ENCODE measurements at regions not wholly inside any gene's neighbourhood (a gene's known extent, or its start where the extent isn't known, plus 50 kb on each side); places are given as distances from the start of the nearest gene placed in this dataset.

DNA sequence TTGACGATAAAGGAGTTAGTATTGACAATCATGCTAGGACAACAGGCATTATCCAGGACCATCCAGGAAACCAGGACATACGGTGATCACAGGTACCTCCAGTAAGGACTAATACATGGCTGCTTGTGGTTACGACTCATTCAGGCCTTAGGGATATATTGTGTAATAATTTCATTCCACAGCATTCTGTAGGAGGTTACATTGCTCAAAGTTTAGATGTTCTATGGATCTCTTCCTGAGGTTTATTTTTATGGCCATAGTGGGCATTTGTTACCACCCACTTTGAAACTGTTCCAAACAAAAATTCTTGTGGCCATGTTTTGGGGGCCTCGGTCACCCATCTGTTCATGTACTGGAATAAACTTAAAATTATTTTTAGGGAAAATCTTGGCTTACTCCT is 431.6 kb downstream of the METTL4 start:
- Mint-ChIP-seq H3K4me1 (ENCODE audit: unreplicated experiment) (no peaks in the 10 kb centered on the region), H3K27ac (ENCODE audit: unreplicated experiment) (no peak overlapping the region), H3K9me3 (ENCODE audit: unreplicated experiment) (no peaks in the 10 kb centered on the region), H3K4me3 (ENCODE audit: unreplicated experiment) (no peak overlapping the region), H3K27me3 (ENCODE audit: unreplicated experiment) (peaks cover 3% of the 10 kb centered on the region), H3K36me3 (ENCODE audit: low read depth, unreplicated experiment) (no peaks in the 10 kb centered on the region)
- TF ChIP-seq, protein P1, sequence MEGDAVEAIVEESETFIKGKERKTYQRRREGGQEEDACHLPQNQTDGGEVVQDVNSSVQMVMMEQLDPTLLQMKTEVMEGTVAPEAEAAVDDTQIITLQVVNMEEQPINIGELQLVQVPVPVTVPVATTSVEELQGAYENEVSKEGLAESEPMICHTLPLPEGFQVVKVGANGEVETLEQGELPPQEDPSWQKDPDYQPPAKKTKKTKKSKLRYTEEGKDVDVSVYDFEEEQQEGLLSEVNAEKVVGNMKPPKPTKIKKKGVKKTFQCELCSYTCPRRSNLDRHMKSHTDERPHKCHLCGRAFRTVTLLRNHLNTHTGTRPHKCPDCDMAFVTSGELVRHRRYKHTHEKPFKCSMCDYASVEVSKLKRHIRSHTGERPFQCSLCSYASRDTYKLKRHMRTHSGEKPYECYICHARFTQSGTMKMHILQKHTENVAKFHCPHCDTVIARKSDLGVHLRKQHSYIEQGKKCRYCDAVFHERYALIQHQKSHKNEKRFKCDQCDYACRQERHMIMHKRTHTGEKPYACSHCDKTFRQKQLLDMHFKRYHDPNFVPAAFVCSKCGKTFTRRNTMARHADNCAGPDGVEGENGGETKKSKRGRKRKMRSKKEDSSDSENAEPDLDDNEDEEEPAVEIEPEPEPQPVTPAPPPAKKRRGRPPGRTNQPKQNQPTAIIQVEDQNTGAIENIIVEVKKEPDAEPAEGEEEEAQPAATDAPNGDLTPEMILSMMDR (IDR thresholded peaks at IDR 0.05; ENCODE audit: unreplicated experiment), result no peak
- DNase-seq (ENCODE audit: low spot score), result no peak

- Mint-ChIP-seq H3K36me3 (ENCODE audit: low read depth, unreplicated experiment) (no peaks in the 10 kb centered on the region), H3K9me3 (ENCODE audit: unreplicated experiment) (no peaks in the 10 kb centered on the region)
Measured at GRCh38 chr18:2143636-2144035, 427.7 kb downstream of the METTL4 start.

DNA sequence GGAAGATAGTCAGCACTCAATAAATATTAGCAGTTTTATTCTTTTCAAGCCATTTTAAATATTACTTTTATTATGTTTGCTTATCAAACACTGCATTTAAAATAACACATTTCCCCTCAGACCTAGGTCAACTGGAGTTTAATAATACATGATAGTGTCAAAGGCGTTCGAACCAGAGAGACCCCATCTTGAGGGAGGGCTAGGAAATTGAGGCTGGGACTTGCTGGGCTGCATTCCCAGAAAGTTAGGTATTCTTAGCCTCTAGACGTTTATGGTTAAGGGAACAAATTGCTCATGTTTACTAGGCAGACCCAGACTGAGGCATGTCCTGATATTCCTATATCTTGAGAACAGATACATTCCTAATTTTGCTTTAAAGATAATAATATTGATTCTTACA is 426.5 kb downstream of the METTL4 start:
- H3K9me3 Mint-ChIP-seq (ENCODE audit: unreplicated experiment), result no peaks in the 10 kb centered on the region
- no peak overlapping the region for H3K27ac Mint-ChIP-seq (ENCODE audit: unreplicated experiment)
- no peaks in the 10 kb centered on the region for H3K36me3 Mint-ChIP-seq (ENCODE audit: low read depth, unreplicated experiment)
- no peak overlapping the region for H3K4me3 Mint-ChIP-seq (ENCODE audit: unreplicated experiment)
- H3K4me1 Mint-ChIP-seq (ENCODE audit: unreplicated experiment), result no peaks in the 10 kb centered on the region
- DNase-seq (ENCODE audit: low spot score), result no peak
- no peaks in the 10 kb centered on the region for H3K27me3 Mint-ChIP-seq (ENCODE audit: unreplicated experiment)
- TF ChIP-seq, protein P1 (IDR thresholded peaks at IDR 0.05; ENCODE audit: unreplicated experiment), result no peak

More at GRCh38 chr18:2143636-2144035, 427.7 kb downstream of the METTL4 start:
- no peak overlapping the region for H3K27ac Mint-ChIP-seq (ENCODE audit: unreplicated experiment)
- TF ChIP-seq, protein P1 (IDR thresholded peaks at IDR 0.05; ENCODE audit: unreplicated experiment), result no peak
- H3K27me3 Mint-ChIP-seq (ENCODE audit: unreplicated experiment), result no peaks in the 10 kb centered on the region
- DNase-seq (ENCODE audit: low spot score), result no peak
- no peaks in the 10 kb centered on the region for H3K4me1 Mint-ChIP-seq (ENCODE audit: unreplicated experiment)
- no peak overlapping the region for H3K4me3 Mint-ChIP-seq (ENCODE audit: unreplicated experiment)

DNA sequence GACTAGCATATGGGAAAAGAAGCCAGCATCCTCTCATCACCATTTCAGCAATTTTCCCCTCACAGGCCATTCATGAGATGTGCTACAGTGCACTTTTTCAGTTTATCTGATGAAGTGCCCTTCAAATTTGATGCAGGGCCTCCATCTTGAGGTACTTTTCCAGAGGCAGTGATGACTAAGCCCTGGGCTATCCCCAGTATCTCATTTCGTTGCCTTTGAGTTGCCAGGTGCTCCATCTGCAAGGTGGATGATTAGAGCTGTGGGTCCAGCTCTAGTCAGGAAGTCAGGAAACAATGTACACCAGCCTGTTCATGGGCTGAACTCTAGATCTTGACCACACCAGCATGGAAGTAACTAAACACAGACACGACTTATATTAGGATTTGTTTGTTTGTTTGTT is 425.2 kb downstream of the METTL4 start:
- no peaks in the 10 kb centered on the region for H3K4me1 Mint-ChIP-seq (ENCODE audit: unreplicated experiment)
- H3K27ac Mint-ChIP-seq (ENCODE audit: unreplicated experiment), result no peak overlapping the region
- no peak for DNase-seq (ENCODE audit: low spot score)
- H3K36me3 Mint-ChIP-seq (ENCODE audit: low read depth, unreplicated experiment), result no peaks in the 10 kb centered on the region
- no peaks in the 10 kb centered on the region for H3K9me3 Mint-ChIP-seq (ENCODE audit: unreplicated experiment)
- TF ChIP-seq, protein P1 (IDR thresholded peaks at IDR 0.05; ENCODE audit: unreplicated experiment), result no peak
- no peak overlapping the region for H3K4me3 Mint-ChIP-seq (ENCODE audit: unreplicated experiment)
- no peaks in the 10 kb centered on the region for H3K27me3 Mint-ChIP-seq (ENCODE audit: unreplicated experiment)

GRCh38 chr18:2146754-2147153 is 424.6 kb downstream of the METTL4 start:
- Mint-ChIP-seq H3K4me1 (ENCODE audit: unreplicated experiment) (no peaks in the 10 kb centered on the region), H3K27me3 (ENCODE audit: unreplicated experiment) (no peaks in the 10 kb centered on the region), H3K36me3 (ENCODE audit: low read depth, unreplicated experiment) (no peaks in the 10 kb centered on the region), H3K9me3 (ENCODE audit: unreplicated experiment) (no peaks in the 10 kb centered on the region), H3K27ac (ENCODE audit: unreplicated experiment) (no peak overlapping the region), H3K4me3 (ENCODE audit: unreplicated experiment) (no peak overlapping the region)
- DNase-seq (ENCODE audit: low spot score), result no peak
- TF ChIP-seq, protein P1 (IDR thresholded peaks at IDR 0.05; ENCODE audit: unreplicated experiment), result no peak
